SK-N-SH (cell line): ENCODE measurements at regions not wholly inside any gene's neighbourhood (a gene's known extent, or its start where the extent isn't known, plus 50 kb on each side); places are given as distances from the start of the nearest gene placed in this dataset.

Source experiments
- CTCF ChIA-PET: fragments of 300-600, 350-600 bp; formaldehyde crosslinking; extraction: SDS; loops from one replicate; lab custom pipeline; 2021; lab: Yijun Ruan, JAX
- POLR2A ChIA-PET: fragments of 350-600 bp; sonication (Branson Sonifier 250); formaldehyde crosslinking; extraction: SDS; loops from one replicate; lab custom pipeline; 2020; ENCODE audit warnings: antibody characterized with exemption, inconsistent platforms; lab: Yijun Ruan, JAX
- DNase-seq: peaks from one replicate; pipeline ENCODE4 v3.0.0; 2012
- H2AFZ ChIP-seq: fragments of 200-600 bp; sonication (generic); 2 replicates; pipeline ENCODE4 v1.8.1; 2016; ENCODE audit warnings: antibody characterized with exemption, mild to moderate bottlenecking, low read depth
- H3F3A ChIP-seq: fragments of 200-600 bp; sonication (generic); replicated peaks from 2 replicates; pipeline ENCODE3; 2016; ENCODE audit warnings: antibody characterized with exemption, mild to moderate bottlenecking; ENCODE audit not compliant: insufficient read depth
- H3K27ac ChIP-seq, 2 experiments: fragments of 200-500 bp in 1 of 2; fragments of 200-600 bp in 1 of 2; sonication (Bioruptor generic) in 1 of 2; sonication (generic), shearing (Covaris generic) in 1 of 2; 2 replicates each; pipeline versions ENCODE4 v1.5.1 to v1.6.1; 2014 to 2016; ENCODE audit warnings: low read depth in 2 of 2, inconsistent platforms in 1 of 2, low read length in 1 of 2, mild to moderate bottlenecking in 1 of 2, mixed read lengths in 1 of 2
- H3K27me3 ChIP-seq: fragments of 200-600 bp; sonication (generic), shearing (Covaris generic); 2 replicates; pipeline ENCODE4 v1.6.1; 2016; ENCODE audit warnings: mixed run types; ENCODE audit not compliant: insufficient read depth
- H3K36me3 ChIP-seq, 2 experiments: fragments of 200-500 bp in 1 of 2; fragments of 200-600 bp in 1 of 2; sonication (Bioruptor generic) in 1 of 2; sonication (generic) in 1 of 2; replicated peaks in 1 of 2; 2 replicates each; pipeline versions ENCODE3 to v1.5.1; 2014 to 2016; ENCODE audit warnings: low read length in 1 of 2, mild to moderate bottlenecking in 1 of 2; ENCODE audit not compliant: insufficient read depth in 2 of 2, control insufficient read depth in 1 of 2
- H3K4me1 ChIP-seq, 2 experiments: fragments of 200-500 bp in 1 of 2; fragments of 200-600 bp in 1 of 2; sonication (Bioruptor generic) in 1 of 2; sonication (generic), shearing (Covaris generic) in 1 of 2; 2 replicates each; pipeline versions ENCODE4 v1.5.1 to v1.6.1; 2014 to 2016; ENCODE audit warnings: low read depth in 1 of 2, low read length in 1 of 2, mixed run types in 1 of 2; ENCODE audit not compliant: insufficient read depth in 2 of 2, control insufficient read depth in 1 of 2
- H3K4me2 ChIP-seq: fragments of 200-600 bp; sonication (generic), shearing (Covaris generic); 2 replicates; pipeline ENCODE4 v1.6.1; 2017; ENCODE audit warnings: mixed run types
- H3K4me3 ChIP-seq, 2 experiments: fragments of 200-500 bp in 1 of 2; fragments of 200-600 bp in 1 of 2; sonication (Bioruptor generic) in 1 of 2; sonication (generic), shearing (Covaris generic) in 1 of 2; 2 replicates each; pipeline versions ENCODE4 v1.5.1 to v1.8.1; 2014 to 2016; ENCODE audit warnings: low read depth in 2 of 2, inconsistent platforms in 1 of 2, low read length in 1 of 2, mild to moderate bottlenecking in 1 of 2, mixed read lengths in 1 of 2, moderate library complexity in 1 of 2
- H3K79me2 ChIP-seq: fragments of 200-600 bp; sonication (generic); 2 replicates; pipeline ENCODE4 v1.8.1; 2017; ENCODE audit warnings: mild to moderate bottlenecking; ENCODE audit not compliant: insufficient read depth
- H3K9ac ChIP-seq: fragments of 200-600 bp; sonication (generic); 2 replicates; pipeline ENCODE4 v1.6.1; 2017; ENCODE audit warnings: mixed run types
- H3K9me2 ChIP-seq: fragments of 200-600 bp; sonication (generic); 2 replicates; pipeline ENCODE4 v1.6.1; 2017; ENCODE audit warnings: mixed run types
- H3K9me3 ChIP-seq: fragments of 200-600 bp; sonication (generic); 2 replicates; pipeline ENCODE4 v1.6.1; 2017; ENCODE audit warnings: mixed run types, mild to moderate bottlenecking, moderate library complexity
- H4K20me1 ChIP-seq: fragments of 200-600 bp; sonication (generic); 2 replicates; pipeline ENCODE4 v1.6.1; 2017; ENCODE audit warnings: mild to moderate bottlenecking, mixed run types; ENCODE audit not compliant: insufficient read depth
- CHD2 ChIP-seq: fragments of 150-350 bp; IDR thresholded peaks from 2 replicates; pipeline ENCODE4 v1.6.1; 2018; ENCODE audit warnings: low read length; ENCODE audit not compliant: partially characterized antibody
- ELF1 ChIP-seq: IDR thresholded peaks from 2 replicates; pipeline ENCODE4 v1.4.0; 2012
- EP300 ChIP-seq, 2 experiments: IDR thresholded peaks; 2 replicates each; pipeline versions ENCODE4 v1.4.0 to v1.6.1; 2012; ENCODE audit warnings: borderline replicate concordance in 1 of 2, low read depth in 1 of 2, low read length in 1 of 2
- EZH2phosphoT487 ChIP-seq: fragments of 200-600 bp; sonication (generic); IDR thresholded peaks from 2 replicates; pipeline ENCODE4 v1.6.1; 2017; ENCODE audit warnings: low read depth, mixed run types, mild to moderate bottlenecking, antibody characterized with exemption, moderate library complexity, borderline replicate concordance
- FOSL2 ChIP-seq: IDR thresholded peaks from 2 replicates; pipeline ENCODE4 v1.4.0; 2012; ENCODE audit warnings: low read depth, mild to moderate bottlenecking, moderate library complexity, borderline replicate concordance
- FOXM1 ChIP-seq: IDR thresholded peaks from 2 replicates; pipeline ENCODE4 v1.4.0; 2012; ENCODE audit warnings: low read depth, mild to moderate bottlenecking
- GABPA ChIP-seq: IDR thresholded peaks from 2 replicates; pipeline ENCODE4 v1.4.0; 2012; ENCODE audit warnings: low read depth, mild to moderate bottlenecking
- GATA2 ChIP-seq: sonication (generic); formaldehyde crosslinking; IDR thresholded peaks from 2 replicates; pipeline ENCODE4 v1.5.0; 2020; ENCODE audit warnings: mild to moderate bottlenecking, missing genetic modification reagents
- JUND ChIP-seq: IDR thresholded peaks from 2 replicates; pipeline ENCODE4 v1.4.0; 2012
- MAX ChIP-seq: IDR thresholded peaks from 2 replicates; pipeline ENCODE4 v1.4.0; 2012; ENCODE audit warnings: low read depth
- MEF2A ChIP-seq: IDR thresholded peaks from 2 replicates; pipeline ENCODE4 v1.4.0; 2012; ENCODE audit warnings: low read depth, borderline replicate concordance
- NFIC ChIP-seq: IDR thresholded peaks from 2 replicates; pipeline ENCODE4 v1.4.0; 2012; ENCODE audit warnings: borderline replicate concordance
- NRF1 ChIP-seq: IDR thresholded peaks from 2 replicates; pipeline ENCODE4 v1.6.1; 2012; ENCODE audit warnings: low read depth, mild to moderate bottlenecking, low read length
- PBX3 ChIP-seq: IDR thresholded peaks from 2 replicates; pipeline ENCODE4; 2012
- POLR2AphosphoS5 ChIP-seq: IDR thresholded peaks from 2 replicates; pipeline ENCODE4 v1.6.1; 2012; ENCODE audit warnings: low read depth, low read length
- RAD21 ChIP-seq: IDR thresholded peaks from 2 replicates; pipeline ENCODE4 v1.6.1; 2012; ENCODE audit warnings: mild to moderate bottlenecking, low read length
- REST ChIP-seq: IDR thresholded peaks from 2 replicates; pipeline ENCODE4 v1.6.1; 2012; ENCODE audit warnings: mild to moderate bottlenecking, low read depth, low read length, moderate library complexity
- RFX5 ChIP-seq: IDR thresholded peaks from 2 replicates; pipeline ENCODE4 v1.6.1; 2012; ENCODE audit warnings: mild to moderate bottlenecking, improper control_type of control experiment, low read length
- RXRA ChIP-seq: IDR thresholded peaks from 2 replicates; pipeline ENCODE4 v1.4.0; 2012; ENCODE audit warnings: low read depth, mild to moderate bottlenecking, borderline replicate concordance
- SIN3A ChIP-seq: IDR thresholded peaks from 2 replicates; pipeline ENCODE4 v1.6.1; 2012; ENCODE audit warnings: low read depth, mild to moderate bottlenecking, low read length, moderate library complexity, borderline replicate concordance
- SMC3 ChIP-seq: IDR thresholded peaks from 2 replicates; pipeline ENCODE4 v1.6.1; 2012; ENCODE audit warnings: low read depth, low read length, improper control_type of control experiment
- TCF12 ChIP-seq: IDR thresholded peaks from 2 replicates; pipeline ENCODE4 v1.4.0; 2012
- TEAD4 ChIP-seq: IDR thresholded peaks from 2 replicates; pipeline ENCODE4 v1.4.0; 2012; ENCODE audit warnings: mild to moderate bottlenecking, borderline replicate concordance; ENCODE audit not compliant: insufficient read depth
- YY1 ChIP-seq: IDR thresholded peaks from 2 replicates; pipeline ENCODE4 v1.4.0; 2012; ENCODE audit warnings: low read depth, mild to moderate bottlenecking
- WGBS: methylation state at CpG from one replicate; pipeline ENCODE4 v1.1.6; 2017; ENCODE audit warnings: low lambda C conversion rate; 5-methylcytosine and 5-hydroxymethylcytosine counted together
- TF ChIP-seq, protein P1 (sequence below): IDR thresholded peaks from 2 replicates; pipeline ENCODE4 v1.4.0; 2012; ENCODE audit warnings: low read depth, borderline replicate concordance
- TF ChIP-seq, protein P2 (sequence below): fragments of 150-350 bp; IDR thresholded peaks from 2 replicates; pipeline ENCODE4 v1.6.1; 2016; ENCODE audit warnings: mild to moderate bottlenecking, low read depth, low read length

DNA sequence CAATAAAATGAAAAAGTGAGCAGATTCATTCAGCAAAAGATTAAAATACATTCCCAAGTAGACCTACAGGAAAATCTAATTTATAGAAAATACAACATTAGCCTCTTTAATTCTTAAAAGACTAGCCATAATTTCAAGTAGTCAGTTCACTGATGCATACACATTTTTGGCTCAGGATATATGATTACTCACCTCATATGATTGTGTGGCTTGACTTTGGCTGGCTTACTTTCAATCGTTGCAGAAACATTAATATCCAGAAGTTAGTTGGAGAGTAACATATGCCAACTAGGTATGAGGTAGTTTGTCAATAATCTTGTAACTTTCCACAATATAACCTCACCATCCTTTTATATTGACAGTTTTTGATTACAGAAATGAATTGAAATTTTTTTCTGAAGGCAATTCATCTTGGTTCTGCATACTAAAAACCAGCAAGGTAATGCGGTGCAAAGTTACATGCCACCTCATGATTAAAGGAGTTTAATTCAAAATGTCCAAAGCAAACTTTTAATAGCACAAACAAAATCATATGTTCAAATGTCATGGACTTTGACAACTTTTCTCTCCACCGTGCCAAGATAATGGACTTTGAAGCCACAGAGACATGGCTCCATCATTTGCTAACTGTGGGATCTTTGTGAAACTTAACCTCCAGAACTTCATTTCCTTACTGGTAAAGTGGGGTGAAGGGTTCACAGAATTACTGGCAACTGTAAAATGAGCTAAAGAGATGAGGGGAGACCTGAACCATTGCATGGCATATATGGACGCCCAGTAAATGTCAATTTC is 76.6 kb upstream of the PAM start (continued):
- TF ChIP-seq JUND (peak; percentile 72), MAX (no peak), SMC3 (no peak), NFIC (peak; percentile 96), RXRA (no peak), FOSL2 (peak; percentile 68; the same call in 1 of the 2 replicates), EZH2phosphoT487 (no peak), REST (no peak), SIN3A (no peak)
- TF ChIP-seq, protein P1, sequence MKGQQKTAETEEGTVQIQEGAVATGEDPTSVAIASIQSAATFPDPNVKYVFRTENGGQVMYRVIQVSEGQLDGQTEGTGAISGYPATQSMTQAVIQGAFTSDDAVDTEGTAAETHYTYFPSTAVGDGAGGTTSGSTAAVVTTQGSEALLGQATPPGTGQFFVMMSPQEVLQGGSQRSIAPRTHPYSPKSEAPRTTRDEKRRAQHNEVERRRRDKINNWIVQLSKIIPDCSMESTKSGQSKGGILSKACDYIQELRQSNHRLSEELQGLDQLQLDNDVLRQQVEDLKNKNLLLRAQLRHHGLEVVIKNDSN = no peak

DNA sequence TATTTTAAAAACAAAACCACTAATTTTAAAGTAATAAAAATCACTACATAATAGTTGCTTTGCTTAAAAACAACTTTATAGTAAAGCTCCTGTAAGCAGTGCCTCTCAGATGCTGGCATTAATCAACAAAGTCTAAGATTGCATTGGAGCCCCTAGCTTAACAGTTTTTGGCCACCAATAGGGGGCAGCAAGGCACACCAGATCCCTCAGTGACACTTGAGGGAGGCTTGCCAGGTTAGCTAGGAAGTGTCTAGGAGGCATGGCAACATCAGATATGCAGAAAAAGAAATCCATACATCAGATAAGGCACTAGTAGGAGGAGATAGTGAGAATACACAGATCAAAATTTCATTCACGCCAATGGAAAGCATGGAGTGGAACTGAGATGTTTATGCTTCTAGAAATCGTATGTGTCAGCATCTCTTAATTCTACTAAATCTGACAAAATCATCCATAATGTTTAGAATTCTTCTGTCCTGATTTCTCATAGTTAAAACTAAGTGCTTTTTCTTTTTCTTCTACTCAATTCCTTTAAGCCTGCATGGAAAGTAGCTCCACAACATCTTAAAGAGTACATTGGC is 73.6 kb upstream of the PAM start:
- Histone ChIP-seq H4K20me1 (no peaks in the 10 kb centered on the region), H3K36me3 (no peaks in the 10 kb centered on the region), H3K79me2 (no peaks in the 10 kb centered on the region), H3K4me2 (no peak overlapping the region), H3K27me3 (no peaks in the 10 kb centered on the region), H3F3A (peaks cover 11% of the 10 kb centered on the region), H3K4me1 (peaks cover 2 to 14% of the 10 kb centered on the region in 2 experiments; a peak in 3 of 4 replicates), H3K9ac (no peak overlapping the region), H3K4me3 (no peak overlapping the region; a peak in 1 of 4 replicates), H3K9me3 (no peaks in the 10 kb centered on the region), H2AFZ (0 out of 2 replicates have a peak overlapping the region, but pooled peaks have one; percentile 0), H3K9me2 (no peaks in the 10 kb centered on the region), H3K27ac (peak overlapping the region in 1 of 2 experiments; percentile 34; a peak in 1 of 4 replicates)
- ChIA-PET CTCF (interaction anchor here (0.6 to 3.1 kb wide), 59 partner anchors 9 to 1196 kb away, joined by 3 to 36 read pairs (median 5); partner anchors contain the start of gene PAM), POLR2A (interaction anchor here (1.0 kb wide), 1 partner anchor 145 kb away, joined by 3 read pairs; no protein-coding TSS in a partner anchor)
- DNase-seq = peak; percentile 70
- WGBS = 44% methylated on average over 2 of the region's 2 CpGs
- TF ChIP-seq GATA2 (CRISPR knock-in tag) (peak; percentile 63), JUND (no peak), YY1 (no peak), FOXM1 (no peak), TCF12 (no peak; the same call in 1 of the 2 replicates), EP300 (IDR thresholded peaks at IDR 0.05; ENCODE audit: borderline replicate concordance in 1 of 2, low read depth in 1 of 2, low read length in 1 of 2) (no peak), NRF1 (no peak), MEF2A (no peak), RFX5 (no peak), NFIC (peak; percentile 57; the same call in 1 of the 2 replicates), CHD2 (no peak), ELF1 (no peak), GABPA (no peak), POLR2AphosphoS5 (no peak), RAD21 (peak; percentile 93), TEAD4 (no peak), PBX3 (no peak; the same call in 1 of the 2 replicates)
- TF ChIP-seq, protein P2, sequence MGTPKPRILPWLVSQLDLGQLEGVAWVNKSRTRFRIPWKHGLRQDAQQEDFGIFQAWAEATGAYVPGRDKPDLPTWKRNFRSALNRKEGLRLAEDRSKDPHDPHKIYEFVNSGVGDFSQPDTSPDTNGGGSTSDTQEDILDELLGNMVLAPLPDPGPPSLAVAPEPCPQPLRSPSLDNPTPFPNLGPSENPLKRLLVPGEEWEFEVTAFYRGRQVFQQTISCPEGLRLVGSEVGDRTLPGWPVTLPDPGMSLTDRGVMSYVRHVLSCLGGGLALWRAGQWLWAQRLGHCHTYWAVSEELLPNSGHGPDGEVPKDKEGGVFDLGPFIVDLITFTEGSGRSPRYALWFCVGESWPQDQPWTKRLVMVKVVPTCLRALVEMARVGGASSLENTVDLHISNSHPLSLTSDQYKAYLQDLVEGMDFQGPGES = no peak
